ENCODE measurements at regions not wholly inside any gene's neighbourhood (a gene's known extent, or its start where the extent isn't known, plus 50 kb on each side); places are given as distances from the start of the nearest gene placed in this dataset.

- ATAC-seq (replicated peaks), result no peak
- Mint-ChIP-seq H3K4me1 (no peaks in the 10 kb centered on the region), H3K27ac (no peak overlapping the region), H3K36me3 (ENCODE audit: low read depth) (peaks cover 6% of the 10 kb centered on the region), H3K4me3 (peak overlapping the region; percentile 75), H3K27me3 (peaks cover 68% of the 10 kb centered on the region), H3K9me3 (no peaks in the 10 kb centered on the region)
Observed at GRCh38 chr2:71277536-71278103, 50.7 kb upstream of the PAIP2B start.

GRCh38 chr2:71277147-71277475 is 50.2 kb upstream of the PAIP2B start:
- no peak overlapping the region for H3K27ac Mint-ChIP-seq
- ATAC-seq (replicated peaks), result no peak
- peaks cover 71% of the 10 kb centered on the region for H3K27me3 Mint-ChIP-seq
- no peaks in the 10 kb centered on the region for H3K9me3 Mint-ChIP-seq
- H3K4me1 Mint-ChIP-seq, result no peaks in the 10 kb centered on the region
- peak overlapping the region; percentile 75 for H3K4me3 Mint-ChIP-seq
- peaks cover 6% of the 10 kb centered on the region for H3K36me3 Mint-ChIP-seq (ENCODE audit: low read depth)

DNA sequence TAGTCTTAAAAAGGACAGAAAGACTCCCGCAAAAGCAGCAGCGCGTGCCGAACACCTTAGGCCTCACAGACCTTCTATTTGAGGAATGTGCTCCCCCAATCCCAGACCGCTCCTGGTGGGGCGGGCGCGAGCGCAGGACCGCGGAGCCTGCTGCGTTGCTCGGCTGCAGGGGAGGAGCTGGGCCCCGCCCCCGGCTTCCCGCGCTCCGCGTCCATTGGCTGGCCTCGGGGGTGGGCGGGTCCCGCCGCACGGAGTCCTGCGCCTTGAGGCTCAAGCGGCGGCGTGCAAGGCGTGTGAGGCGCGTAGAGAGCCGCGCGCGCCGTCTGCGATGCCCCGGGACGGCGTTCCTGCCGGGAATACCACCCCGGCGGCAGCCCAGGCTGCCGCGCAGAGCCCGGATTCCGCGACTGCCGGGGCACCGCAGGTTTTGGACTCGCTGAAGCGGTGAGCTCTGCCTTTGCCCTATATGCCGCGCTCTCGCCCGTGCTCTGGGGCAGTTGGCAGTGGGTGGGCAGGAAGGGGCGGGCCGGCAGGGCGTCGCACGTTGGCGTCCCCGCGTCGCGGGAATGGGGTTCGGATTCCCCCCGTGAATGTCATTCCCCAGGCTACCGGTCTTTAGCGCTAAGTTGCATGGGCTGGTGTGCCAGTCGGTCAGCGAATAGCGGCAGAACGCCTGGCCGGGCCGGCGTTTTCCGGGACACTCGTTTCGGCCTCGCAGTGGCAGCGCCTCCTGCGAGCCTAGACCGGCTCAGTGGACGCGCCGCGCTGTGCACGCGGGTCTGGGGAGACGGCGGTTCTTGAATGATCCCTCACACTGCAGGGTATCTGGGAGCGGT is 49.6 kb upstream of the PAIP2B start:
- H3K27ac Mint-ChIP-seq, result no peak overlapping the region
- H3K4me1 Mint-ChIP-seq, result no peaks in the 10 kb centered on the region
- H3K9me3 Mint-ChIP-seq, result no peaks in the 10 kb centered on the region
- H3K36me3 Mint-ChIP-seq (ENCODE audit: low read depth), result peaks cover 6% of the 10 kb centered on the region
- H3K4me3 Mint-ChIP-seq, result peak overlapping the region; percentile 75
- peaks cover 72% of the 10 kb centered on the region for H3K27me3 Mint-ChIP-seq
- ATAC-seq (replicated peaks), result peak; percentile 99

All from activated T-helper 17 cell treated with anti-CD3 and anti-CD28 coated beads, Interleukin-2, amount 50 U/mL, for 72 hours (primary cell).